Limb (tissue), 2 donors: ENCODE measurements at regions not wholly inside any gene's neighbourhood (a gene's known extent, or its start where the extent isn't known, plus 50 kb on each side); places are given as distances from the start of the nearest gene placed in this dataset.
A peak's percentile ranks its signal among the peaks of the same experiment; 100 is the strongest.

Experiments
- DNase-seq, 2 donors: peaks; one replicate each; pipeline ENCODE4 v3.0.0-alpha.2; 2016; ENCODE audit errors: extremely low spot score in 2 of 2

DNA sequence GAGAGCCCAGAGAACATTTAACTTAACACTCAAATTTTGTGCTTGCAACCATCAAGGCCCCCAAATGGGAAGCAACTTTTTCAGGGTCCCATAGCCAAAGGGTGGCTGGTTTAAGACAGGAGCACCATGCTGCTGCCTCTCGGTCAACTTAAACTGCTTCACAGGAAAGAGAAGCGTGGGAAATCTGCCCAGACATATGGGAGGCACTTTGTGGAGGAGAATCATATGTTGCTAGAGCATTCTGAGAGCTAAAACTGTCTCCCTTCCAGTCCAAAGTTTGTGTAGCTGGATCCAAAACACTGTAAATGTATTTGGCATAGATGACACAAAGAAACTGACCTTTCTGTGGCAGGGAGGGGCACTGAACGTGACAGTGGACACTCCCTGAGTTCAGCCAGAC is 305.9 kb upstream of the RORA start:
- no peak for DNase-seq

DNA sequence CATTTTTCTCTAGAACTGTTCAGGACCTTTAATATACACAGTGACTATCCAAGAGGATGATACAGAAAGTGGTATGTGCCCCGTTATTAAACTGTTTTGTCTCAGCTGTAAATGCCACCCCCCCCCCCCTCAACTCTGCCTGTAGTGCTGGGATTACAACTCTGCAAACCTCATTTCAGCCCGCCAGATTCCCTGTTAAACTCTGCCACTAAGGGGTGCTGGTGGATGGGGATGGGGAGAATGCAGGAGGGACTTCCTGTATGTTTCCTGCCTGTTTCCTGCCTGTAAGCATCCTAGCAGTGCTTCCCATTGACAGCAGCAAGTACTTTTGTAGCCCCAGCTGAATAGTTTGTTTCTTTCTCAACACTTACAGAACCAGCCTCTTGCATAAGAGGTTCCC is 301.7 kb upstream of the RORA start:
- no peak for DNase-seq

GRCh38 chr15:61528581-61528910 is 299.4 kb upstream of the RORA start:
- no peak for DNase-seq

DNA sequence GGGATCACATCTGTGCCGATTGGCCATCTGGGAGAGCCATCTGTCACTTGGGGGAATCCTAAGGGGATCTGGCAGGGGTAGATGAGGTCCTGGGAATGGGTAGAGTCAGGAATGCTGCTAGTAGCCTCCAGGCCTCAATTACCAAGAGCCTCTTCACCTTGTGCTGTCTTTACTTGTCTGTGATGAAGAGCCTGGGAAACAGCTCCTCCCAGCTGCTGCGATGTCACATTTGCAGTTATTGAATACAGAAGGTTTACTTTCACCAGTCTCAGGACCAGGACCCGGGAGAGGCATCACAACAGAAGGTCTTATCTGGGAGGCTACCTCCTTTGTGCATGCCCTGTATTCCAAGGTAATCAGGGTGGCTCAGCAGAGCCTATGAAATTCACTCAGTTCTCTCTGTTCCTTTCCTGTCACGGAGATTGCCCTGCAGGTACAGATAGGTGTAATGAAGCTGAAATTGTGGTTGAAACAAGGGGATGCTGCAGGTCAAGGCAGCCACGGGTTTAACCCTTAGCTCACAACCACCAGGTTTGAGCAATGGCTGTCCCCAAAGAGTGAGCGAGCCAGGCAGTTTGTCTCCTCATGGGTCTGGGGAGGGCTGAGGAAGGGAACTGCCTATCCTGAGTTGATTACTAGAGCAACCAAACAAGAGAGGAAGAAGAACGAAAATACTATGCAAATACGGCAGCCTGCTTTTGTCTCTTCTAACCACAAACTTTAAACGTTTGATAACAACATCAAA is 298.9 kb upstream of the RORA start:
- DNase-seq: no peak

DNA sequence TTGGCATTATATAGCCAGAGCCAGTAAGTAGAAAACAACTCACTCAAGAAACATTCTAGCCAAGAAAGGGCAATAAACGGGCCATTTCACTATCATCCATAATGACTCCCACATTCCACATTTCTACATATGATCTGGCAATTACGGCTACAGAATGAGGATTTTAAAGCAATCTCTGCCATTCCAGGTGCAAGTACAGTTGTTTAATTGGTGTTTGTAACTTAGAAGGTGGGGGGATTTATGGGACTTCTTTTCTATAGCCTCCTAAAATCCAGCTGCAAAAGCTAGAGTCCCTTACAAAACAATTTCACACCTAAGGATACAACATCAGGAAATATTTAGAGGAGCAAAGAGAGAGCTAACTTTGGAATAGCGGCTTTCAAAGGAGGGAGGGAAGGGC is 295.4 kb upstream of the RORA start:
- DNase-seq: no peak

DNA sequence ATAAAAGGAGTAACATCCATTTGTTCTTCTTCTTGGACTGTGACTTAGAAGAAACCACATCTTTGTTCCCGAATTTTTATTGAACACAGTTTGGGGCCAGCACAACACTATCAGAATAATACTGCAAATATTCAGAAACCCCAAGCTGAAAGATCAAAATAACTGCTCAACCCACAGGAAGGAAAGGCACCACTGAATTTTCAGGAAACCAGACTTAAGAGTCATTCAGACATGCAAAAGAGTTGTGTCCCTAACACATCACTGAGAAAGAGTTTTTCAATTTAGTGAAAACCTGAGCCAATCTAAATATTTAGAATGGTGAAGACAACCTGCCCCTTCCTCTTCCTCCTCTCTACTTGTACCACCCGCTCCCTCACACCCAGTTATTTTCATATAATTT is 295.0 kb upstream of the RORA start:
- DNase-seq: no peak

- no peak for DNase-seq
These were observed 293.3 kb upstream of the RORA start for GRCh38 chr15:61522411-61522810.

GRCh38 chr15:61521953-61522352 is 292.9 kb upstream of the RORA start:
- no peak for DNase-seq

DNA sequence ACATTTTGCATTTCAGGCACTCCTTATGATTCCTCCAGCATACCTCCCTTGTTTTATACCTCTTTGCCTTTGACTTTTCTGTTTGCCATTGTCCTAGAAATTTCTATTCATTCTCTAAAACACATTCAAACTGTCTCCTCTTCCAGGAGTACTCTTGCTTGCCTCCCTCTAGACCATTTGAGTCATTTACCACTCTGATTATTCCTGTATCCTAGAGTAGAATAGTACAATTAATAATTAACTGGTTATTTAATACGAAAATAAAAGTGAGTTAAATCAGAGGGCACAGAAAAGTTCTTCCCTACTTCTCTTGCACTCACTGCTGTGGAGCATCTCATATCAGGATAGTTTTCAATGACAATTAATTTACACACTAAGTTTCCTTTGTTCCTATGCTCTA is 290.2 kb upstream of the RORA start:
- DNase-seq: no peak

GRCh38 chr15:61518191-61518950 is 289.3 kb upstream of the RORA start:
- DNase-seq: no peak

- no peak for DNase-seq
These were observed 288.7 kb upstream of the RORA start for GRCh38 chr15:61517776-61518175.

DNA sequence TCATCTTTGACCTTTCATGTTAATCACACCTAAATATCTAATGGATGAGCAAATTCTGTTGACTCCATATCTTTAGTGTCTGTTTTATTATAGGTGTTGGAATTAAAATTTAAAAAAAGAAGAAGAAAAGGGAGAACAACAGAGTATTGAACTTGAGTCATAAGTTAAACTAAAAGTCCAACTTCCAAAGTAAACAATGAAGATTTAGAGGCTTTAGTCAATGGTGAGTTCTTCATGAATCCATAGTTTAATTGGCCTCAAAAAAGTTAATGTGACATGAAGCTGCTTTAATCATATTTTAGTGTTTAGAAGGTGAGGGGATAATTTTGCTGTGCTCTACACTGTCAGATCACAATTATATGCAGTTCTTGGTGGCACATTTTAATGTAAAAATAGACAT is 288.2 kb upstream of the RORA start:
- no peak for DNase-seq

- DNase-seq: no peak
These were observed 282.7 kb upstream of the RORA start for GRCh38 chr15:61511756-61512155.

- no peak for DNase-seq
These were observed 282.0 kb upstream of the RORA start for GRCh38 chr15:61511089-61511488.

GRCh38 chr15:61509327-61509840 is 280.3 kb upstream of the RORA start:
- no peak for DNase-seq

- DNase-seq: no peak
These were observed 274.4 kb upstream of the RORA start for GRCh38 chr15:61503383-61503969.

DNA sequence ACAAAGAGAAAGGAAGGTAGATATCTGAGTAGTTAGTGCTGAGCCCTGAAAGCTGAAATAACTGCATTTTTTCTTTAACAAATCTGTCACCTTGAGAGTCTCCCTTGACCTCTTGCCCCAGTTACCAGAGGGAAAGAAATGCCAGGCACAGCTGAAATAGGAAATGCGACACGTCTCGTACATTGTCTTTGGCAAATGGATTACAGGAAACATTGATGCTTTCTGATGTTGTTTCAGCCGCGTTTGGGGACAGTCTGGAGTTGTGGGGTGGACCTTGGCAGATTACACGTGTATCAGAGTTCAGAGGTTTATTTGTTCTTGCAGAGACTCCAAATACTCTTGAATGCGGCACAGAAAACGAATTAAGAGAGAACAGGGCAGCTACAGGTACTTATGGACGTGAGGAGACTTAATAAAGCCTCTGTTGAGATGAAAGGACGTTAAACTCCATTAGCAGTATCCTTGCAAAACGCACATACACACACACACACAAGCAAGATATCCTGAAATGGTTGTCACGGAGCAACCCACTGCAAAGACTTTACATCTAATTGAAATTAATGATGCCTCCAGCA is 272.8 kb upstream of the RORA start:
- no peak for DNase-seq

DNA sequence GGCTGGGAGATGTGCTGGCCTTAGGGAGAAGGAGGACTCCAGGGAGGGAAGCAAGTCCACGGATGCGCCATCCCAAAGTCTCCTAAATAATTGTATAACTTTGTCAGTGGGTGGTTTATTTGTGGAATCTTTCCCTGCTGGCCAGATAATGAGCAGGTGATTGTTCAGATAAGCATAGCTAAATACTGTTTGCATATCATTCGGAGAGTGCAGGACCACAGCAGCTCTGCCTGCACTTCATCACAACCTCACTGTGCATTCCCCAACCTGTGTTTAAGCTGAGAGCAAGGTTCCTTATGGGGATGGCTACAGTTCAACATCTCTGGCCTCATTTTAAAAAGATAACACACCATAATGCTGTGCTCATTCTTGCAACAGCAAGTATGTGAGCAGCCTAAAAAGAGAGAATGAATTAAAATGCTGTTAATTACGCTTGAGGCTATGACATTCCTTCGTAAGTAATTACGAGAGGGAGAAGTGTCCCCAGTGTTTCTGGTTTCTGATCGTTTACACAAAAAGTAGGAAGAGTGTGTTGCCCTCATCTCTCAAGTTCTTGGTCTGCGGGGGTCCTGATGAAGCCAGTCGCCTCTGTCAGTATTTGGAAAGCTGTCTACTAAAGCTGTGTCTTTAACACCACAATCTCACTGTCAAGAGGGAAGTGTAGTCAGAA is 272.0 kb upstream of the RORA start:
- DNase-seq: no peak

DNA sequence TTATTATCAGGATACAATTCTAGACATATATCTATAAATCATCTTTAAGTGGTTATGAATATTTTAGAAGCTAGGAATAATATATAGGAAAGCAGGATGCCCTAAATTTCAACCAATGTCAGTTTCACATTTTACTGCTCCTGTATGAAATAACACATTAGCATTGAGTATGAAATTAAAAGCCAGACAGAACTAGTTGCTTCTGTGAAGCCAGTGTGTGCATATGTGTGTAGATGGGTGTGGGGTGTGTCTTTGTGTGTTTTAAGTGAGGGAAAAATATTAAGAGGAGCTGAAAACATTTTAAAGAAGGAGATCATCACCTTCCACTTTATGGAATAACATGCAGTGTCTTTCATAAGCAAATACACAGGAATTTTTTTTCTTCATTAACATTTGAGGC is 271.4 kb upstream of the RORA start:
- no peak for DNase-seq

DNA sequence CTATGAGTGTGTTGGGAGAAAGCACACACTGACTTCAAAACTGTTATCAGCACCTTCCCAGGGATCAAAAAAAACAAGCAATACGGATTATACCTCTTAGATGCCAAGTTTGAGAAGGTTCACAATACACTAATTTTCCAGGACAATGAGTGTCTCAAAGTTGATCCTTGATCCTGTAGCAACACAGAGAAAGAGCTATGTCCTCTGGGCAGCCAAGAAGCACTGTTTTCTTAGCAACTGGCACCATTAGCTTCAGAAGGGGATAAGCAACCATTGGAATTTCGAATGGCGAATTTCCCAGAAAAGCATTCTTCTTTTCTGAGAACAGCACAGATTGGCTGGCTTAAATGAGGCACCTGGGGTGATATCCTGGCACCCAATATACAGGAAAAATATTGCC is 270.3 kb upstream of the RORA start:
- DNase-seq: peak in 1 of 2 donors; percentile 15

DNA sequence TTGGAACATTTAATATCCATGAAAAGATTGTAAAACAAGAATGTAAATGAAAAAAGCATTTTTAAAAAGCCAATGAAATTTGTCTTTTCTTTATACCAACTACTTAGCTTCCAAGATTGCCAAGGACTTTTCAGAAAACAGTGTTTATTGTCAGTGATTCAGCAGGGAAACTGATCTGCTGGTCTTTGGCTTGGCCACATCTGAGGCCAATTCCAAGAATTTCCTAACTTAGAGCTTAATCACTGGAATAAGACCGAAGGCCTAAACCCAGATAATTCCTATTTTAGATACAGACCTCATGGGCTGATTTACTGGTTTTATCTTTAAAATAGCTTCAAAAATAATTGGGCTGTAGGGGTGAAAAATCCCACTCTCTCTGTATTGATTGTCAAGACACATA is 260.5 kb upstream of the RORA start:
- DNase-seq: no peak

GRCh38 chr15:61483599-61483998 is 254.5 kb upstream of the RORA start:
- DNase-seq: no peak
